ENCODE measurements at regions not wholly inside any gene's neighbourhood (a gene's known extent, or its start where the extent isn't known, plus 50 kb on each side); places are given as distances from the start of the nearest gene placed in this dataset.

DNA sequence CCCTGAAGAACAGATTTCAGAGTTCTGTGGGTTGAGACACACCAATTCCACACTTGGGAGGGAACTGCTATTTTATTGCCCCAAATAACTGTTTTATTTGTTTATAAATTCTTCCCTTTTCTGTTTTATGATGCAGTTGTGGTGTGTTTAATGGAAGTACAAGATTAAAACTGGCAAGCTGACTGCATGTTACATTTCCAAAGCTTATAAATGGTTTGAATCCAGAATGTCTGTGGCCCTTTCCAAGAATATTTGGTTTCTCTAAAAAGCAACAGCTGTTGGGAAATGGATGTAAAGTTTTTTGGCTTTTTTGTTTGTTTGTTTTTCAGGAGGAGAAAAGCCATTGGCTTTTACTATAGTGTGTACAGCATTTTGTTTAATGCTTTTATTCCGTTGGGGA, 234.5 kb downstream of the MTX2 start:
- Mint-ChIP-seq H3K9me3 (ENCODE audit: low read depth, unreplicated experiment) (no peaks in the 10 kb centered on the region), H3K4me3 (ENCODE audit: low read depth, unreplicated experiment) (no peak overlapping the region), H3K27me3 (ENCODE audit: unreplicated experiment) (no peaks in the 10 kb centered on the region), H3K27ac (ENCODE audit: unreplicated experiment) (no peak overlapping the region), H3K36me3 (ENCODE audit: insufficient read depth, unreplicated experiment) (no peaks in the 10 kb centered on the region), H3K4me1 (ENCODE audit: low read depth, unreplicated experiment) (peaks cover 16% of the 10 kb centered on the region)
- intact Hi-C loops (cut with micrococcal nuclease; ENCODE audit: unreplicated experiment) = no loop called here
- no TSS peak for BruUV-seq (replicated peaks)
- no peak for DNase-seq
- TF ChIP-seq, protein P1, sequence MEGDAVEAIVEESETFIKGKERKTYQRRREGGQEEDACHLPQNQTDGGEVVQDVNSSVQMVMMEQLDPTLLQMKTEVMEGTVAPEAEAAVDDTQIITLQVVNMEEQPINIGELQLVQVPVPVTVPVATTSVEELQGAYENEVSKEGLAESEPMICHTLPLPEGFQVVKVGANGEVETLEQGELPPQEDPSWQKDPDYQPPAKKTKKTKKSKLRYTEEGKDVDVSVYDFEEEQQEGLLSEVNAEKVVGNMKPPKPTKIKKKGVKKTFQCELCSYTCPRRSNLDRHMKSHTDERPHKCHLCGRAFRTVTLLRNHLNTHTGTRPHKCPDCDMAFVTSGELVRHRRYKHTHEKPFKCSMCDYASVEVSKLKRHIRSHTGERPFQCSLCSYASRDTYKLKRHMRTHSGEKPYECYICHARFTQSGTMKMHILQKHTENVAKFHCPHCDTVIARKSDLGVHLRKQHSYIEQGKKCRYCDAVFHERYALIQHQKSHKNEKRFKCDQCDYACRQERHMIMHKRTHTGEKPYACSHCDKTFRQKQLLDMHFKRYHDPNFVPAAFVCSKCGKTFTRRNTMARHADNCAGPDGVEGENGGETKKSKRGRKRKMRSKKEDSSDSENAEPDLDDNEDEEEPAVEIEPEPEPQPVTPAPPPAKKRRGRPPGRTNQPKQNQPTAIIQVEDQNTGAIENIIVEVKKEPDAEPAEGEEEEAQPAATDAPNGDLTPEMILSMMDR (IDR thresholded peaks at IDR 0.05; ENCODE audit: unreplicated experiment) = no peak
- CTCF ChIA-PET = no interaction called here

DNA sequence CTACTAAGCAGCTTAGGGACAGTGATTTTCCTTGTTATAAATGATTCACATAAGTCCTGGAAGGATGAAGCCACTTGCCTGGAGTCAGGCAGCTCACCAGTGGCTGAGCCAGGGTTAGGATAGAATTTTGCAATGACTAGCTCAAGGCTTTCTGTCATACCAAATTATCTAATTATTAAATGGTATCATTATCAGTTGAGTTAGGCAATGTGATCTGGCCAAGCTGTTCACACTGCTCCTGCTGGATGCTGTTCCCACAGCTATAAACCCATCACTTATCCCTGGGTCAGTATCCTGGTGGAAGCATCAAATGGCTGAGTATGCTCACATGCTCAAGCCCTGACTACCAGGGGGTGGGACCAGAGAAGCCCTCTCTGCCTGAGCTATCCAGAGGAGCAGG, 235.2 kb downstream of the MTX2 start:
- no peaks in the 10 kb centered on the region for H3K36me3 Mint-ChIP-seq (ENCODE audit: insufficient read depth, unreplicated experiment)
- H3K9me3 Mint-ChIP-seq (ENCODE audit: low read depth, unreplicated experiment) = no peaks in the 10 kb centered on the region
- TF ChIP-seq, protein P1 (IDR thresholded peaks at IDR 0.05; ENCODE audit: unreplicated experiment) = no peak
- CTCF ChIA-PET = no interaction called here
- H3K4me1 Mint-ChIP-seq (ENCODE audit: low read depth, unreplicated experiment) = peaks cover 16% of the 10 kb centered on the region
- BruUV-seq (replicated peaks) = no TSS peak
- H3K27ac Mint-ChIP-seq (ENCODE audit: unreplicated experiment) = no peak overlapping the region
- no peak overlapping the region for H3K4me3 Mint-ChIP-seq (ENCODE audit: low read depth, unreplicated experiment)
- DNase-seq = no peak
- intact Hi-C loops (cut with micrococcal nuclease; ENCODE audit: unreplicated experiment) = no loop called here
- no peaks in the 10 kb centered on the region for H3K27me3 Mint-ChIP-seq (ENCODE audit: unreplicated experiment)

DNA sequence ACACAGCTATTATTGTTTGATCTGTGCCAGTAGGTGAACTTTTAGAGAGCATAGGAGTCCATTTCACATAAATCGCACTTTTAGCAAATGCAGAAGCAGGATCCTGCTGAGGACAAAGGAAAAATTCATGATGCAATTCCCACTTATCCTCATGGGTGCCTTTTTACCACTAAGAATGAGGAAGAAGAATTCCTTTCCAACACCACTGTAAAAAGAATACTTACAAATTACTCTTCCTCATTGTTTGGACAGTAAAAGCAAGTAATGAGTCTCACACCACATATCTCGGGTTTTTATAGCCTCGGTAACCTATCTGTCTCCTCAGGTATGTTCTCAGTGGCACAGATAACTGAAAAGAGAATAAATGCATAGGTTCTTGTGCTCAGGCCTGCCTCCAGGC, 238.5 kb downstream of the MTX2 start:
- TF ChIP-seq, protein P1 (IDR thresholded peaks at IDR 0.05; ENCODE audit: unreplicated experiment) = no peak
- H3K4me3 Mint-ChIP-seq (ENCODE audit: low read depth, unreplicated experiment) = no peak overlapping the region
- no peaks in the 10 kb centered on the region for H3K36me3 Mint-ChIP-seq (ENCODE audit: insufficient read depth, unreplicated experiment)
- BruUV-seq (replicated peaks) = no TSS peak
- intact Hi-C loops (cut with micrococcal nuclease; ENCODE audit: unreplicated experiment) = no loop called here
- no peaks in the 10 kb centered on the region for H3K27me3 Mint-ChIP-seq (ENCODE audit: unreplicated experiment)
- CTCF ChIA-PET = no interaction called here
- peaks cover 2% of the 10 kb centered on the region for H3K9me3 Mint-ChIP-seq (ENCODE audit: low read depth, unreplicated experiment)
- DNase-seq = no peak
- no peak overlapping the region for H3K27ac Mint-ChIP-seq (ENCODE audit: unreplicated experiment)
- peaks cover 16% of the 10 kb centered on the region for H3K4me1 Mint-ChIP-seq (ENCODE audit: low read depth, unreplicated experiment)

DNA sequence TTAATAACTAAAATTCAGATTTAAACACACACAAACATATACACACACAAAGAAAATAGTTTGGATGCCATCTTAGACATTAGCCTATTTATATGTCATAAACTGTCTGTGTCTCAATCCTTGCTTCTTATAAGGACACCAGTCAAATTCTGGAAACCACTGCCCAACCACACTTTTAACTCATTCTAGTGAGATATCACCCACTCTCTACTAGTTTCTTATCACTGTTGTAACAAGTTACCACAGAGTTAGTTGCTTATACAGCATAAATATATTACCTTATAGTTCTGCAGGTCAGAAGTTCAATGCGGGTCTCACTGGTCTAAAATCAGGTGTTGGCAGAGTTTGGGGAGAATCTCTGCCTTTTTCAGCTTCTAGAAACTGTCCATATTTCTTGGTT, 239.1 kb downstream of the MTX2 start:
- peaks cover 16% of the 10 kb centered on the region for H3K4me1 Mint-ChIP-seq (ENCODE audit: low read depth, unreplicated experiment)
- TF ChIP-seq, protein P1 (IDR thresholded peaks at IDR 0.05; ENCODE audit: unreplicated experiment) = no peak
- no TSS peak for BruUV-seq (replicated peaks)
- CTCF ChIA-PET = no interaction called here
- intact Hi-C loops (cut with micrococcal nuclease; ENCODE audit: unreplicated experiment) = no loop called here
- no peaks in the 10 kb centered on the region for H3K36me3 Mint-ChIP-seq (ENCODE audit: insufficient read depth, unreplicated experiment)
- no peak overlapping the region for H3K27ac Mint-ChIP-seq (ENCODE audit: unreplicated experiment)
- H3K27me3 Mint-ChIP-seq (ENCODE audit: unreplicated experiment) = no peaks in the 10 kb centered on the region
- no peak for DNase-seq
- peaks cover 2% of the 10 kb centered on the region for H3K9me3 Mint-ChIP-seq (ENCODE audit: low read depth, unreplicated experiment)
- H3K4me3 Mint-ChIP-seq (ENCODE audit: low read depth, unreplicated experiment) = no peak overlapping the region

Data from Calu3 (cell line).